ENCODE measurements at regions not wholly inside any gene's neighbourhood (a gene's known extent, or its start where the extent isn't known, plus 50 kb on each side); places are given as distances from the start of the nearest gene placed in this dataset.

DNA sequence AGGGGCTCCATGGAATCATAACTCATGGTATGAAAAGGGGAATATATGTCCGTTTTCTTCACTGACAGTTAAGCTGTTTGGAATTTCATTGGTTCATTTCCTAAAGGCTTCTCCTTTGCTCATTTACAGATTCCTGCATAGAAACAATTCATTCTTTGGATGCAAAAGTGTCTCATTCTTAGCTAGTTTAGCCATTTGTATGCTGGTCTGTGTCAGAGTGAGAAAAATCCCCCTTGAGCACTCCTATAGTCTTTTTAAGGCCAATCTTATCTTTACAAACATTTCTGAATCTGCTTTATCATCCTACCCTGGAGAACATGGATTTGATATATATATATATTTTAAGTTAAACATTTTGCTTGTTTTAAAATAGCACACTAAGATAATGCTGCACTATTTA, 1260.9 kb upstream of the NRXN1 start:
- no peaks in the 10 kb centered on the region for H3K4me1 Mint-ChIP-seq (ENCODE audit: insufficient read depth, unreplicated experiment)
- ChIA-PET POLR2A (no interaction called here), CTCF (no interaction called here)
- H3K27ac Mint-ChIP-seq (ENCODE audit: low read depth, unreplicated experiment) = no peak overlapping the region
- no peaks in the 10 kb centered on the region for H3K27me3 Mint-ChIP-seq (ENCODE audit: insufficient read depth, unreplicated experiment)
- H3K4me3 Mint-ChIP-seq (ENCODE audit: unreplicated experiment) = no peak overlapping the region
- intact Hi-C loops (cut with micrococcal nuclease) = no loop called here
- no TSS peak for BruUV-seq (replicated peaks)
- no peaks in the 10 kb centered on the region for H3K36me3 Mint-ChIP-seq (ENCODE audit: insufficient read depth, unreplicated experiment)
- TF ChIP-seq, protein P1, sequence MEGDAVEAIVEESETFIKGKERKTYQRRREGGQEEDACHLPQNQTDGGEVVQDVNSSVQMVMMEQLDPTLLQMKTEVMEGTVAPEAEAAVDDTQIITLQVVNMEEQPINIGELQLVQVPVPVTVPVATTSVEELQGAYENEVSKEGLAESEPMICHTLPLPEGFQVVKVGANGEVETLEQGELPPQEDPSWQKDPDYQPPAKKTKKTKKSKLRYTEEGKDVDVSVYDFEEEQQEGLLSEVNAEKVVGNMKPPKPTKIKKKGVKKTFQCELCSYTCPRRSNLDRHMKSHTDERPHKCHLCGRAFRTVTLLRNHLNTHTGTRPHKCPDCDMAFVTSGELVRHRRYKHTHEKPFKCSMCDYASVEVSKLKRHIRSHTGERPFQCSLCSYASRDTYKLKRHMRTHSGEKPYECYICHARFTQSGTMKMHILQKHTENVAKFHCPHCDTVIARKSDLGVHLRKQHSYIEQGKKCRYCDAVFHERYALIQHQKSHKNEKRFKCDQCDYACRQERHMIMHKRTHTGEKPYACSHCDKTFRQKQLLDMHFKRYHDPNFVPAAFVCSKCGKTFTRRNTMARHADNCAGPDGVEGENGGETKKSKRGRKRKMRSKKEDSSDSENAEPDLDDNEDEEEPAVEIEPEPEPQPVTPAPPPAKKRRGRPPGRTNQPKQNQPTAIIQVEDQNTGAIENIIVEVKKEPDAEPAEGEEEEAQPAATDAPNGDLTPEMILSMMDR (IDR thresholded peaks at IDR 0.05; ENCODE audit: unreplicated experiment) = no peak
- H3K9me3 Mint-ChIP-seq (ENCODE audit: unreplicated experiment) = no peaks in the 10 kb centered on the region
- DNase-seq (ENCODE audit: unreplicated experiment) = no peak

DNA sequence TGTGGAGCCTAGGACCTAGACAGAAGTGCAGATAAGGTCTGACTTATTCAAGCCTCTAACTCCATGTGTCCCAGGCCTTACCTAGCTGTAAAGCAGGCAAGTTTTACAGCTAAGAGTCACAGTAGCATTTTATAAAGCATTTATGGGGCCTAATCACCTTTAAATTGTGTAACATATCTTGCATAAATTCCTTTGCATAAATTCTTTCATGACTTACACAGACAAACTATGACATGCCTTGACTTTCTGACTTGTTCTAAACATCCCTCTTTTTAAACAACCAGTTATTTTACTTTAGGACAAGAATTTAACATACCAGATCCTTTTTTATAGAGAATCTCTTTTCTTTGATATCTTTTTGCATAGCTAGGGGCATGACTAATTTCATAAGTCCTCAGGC, 1257.8 kb upstream of the NRXN1 start:
- ChIA-PET POLR2A (no interaction called here), CTCF (interaction anchor here (0.6 kb wide), 1 partner anchor 219 kb away, joined by 3 read pairs; no protein-coding TSS in a partner anchor)
- intact Hi-C loops (cut with micrococcal nuclease) = no loop called here
- TF ChIP-seq, protein P1 (IDR thresholded peaks at IDR 0.05; ENCODE audit: unreplicated experiment) = no peak
- H3K27me3 Mint-ChIP-seq (ENCODE audit: insufficient read depth, unreplicated experiment) = no peaks in the 10 kb centered on the region
- H3K27ac Mint-ChIP-seq (ENCODE audit: low read depth, unreplicated experiment) = no peak overlapping the region
- no TSS peak for BruUV-seq (replicated peaks)
- no peak for DNase-seq (ENCODE audit: unreplicated experiment)
- H3K36me3 Mint-ChIP-seq (ENCODE audit: insufficient read depth, unreplicated experiment) = no peaks in the 10 kb centered on the region
- no peaks in the 10 kb centered on the region for H3K4me1 Mint-ChIP-seq (ENCODE audit: insufficient read depth, unreplicated experiment)
- H3K9me3 Mint-ChIP-seq (ENCODE audit: unreplicated experiment) = no peaks in the 10 kb centered on the region
- H3K4me3 Mint-ChIP-seq (ENCODE audit: unreplicated experiment) = no peak overlapping the region

DNA sequence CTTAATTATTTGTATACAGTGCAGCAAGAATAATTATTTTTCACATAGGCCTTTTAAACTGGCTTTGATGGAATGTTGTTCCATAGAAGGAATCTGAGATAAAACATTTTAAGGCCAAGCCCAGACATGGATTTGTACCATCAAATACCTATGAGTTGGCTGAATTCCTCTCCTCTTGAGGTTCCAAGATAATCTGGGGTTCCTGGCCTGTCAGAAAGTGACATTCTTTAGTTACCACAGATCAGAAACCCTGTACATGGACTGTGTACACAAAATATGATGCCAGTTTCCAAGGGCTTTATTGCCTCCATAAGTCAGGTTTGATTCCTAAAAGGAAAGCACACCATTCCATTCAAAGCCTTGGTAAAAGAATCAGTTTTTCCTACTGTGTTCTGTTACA, 1256.7 kb upstream of the NRXN1 start:
- Mint-ChIP-seq H3K4me3 (ENCODE audit: unreplicated experiment) (no peak overlapping the region), H3K27me3 (ENCODE audit: insufficient read depth, unreplicated experiment) (no peaks in the 10 kb centered on the region), H3K4me1 (ENCODE audit: insufficient read depth, unreplicated experiment) (no peaks in the 10 kb centered on the region), H3K9me3 (ENCODE audit: unreplicated experiment) (no peaks in the 10 kb centered on the region), H3K36me3 (ENCODE audit: insufficient read depth, unreplicated experiment) (no peaks in the 10 kb centered on the region), H3K27ac (ENCODE audit: low read depth, unreplicated experiment) (no peak overlapping the region)
- intact Hi-C loops (cut with micrococcal nuclease) = no loop called here
- CTCF ChIA-PET = interaction anchor here (0.7 kb wide), 1 partner anchor 229 kb away, joined by 3 read pairs; no protein-coding TSS in a partner anchor
- no peak for DNase-seq (ENCODE audit: unreplicated experiment)
- POLR2A ChIA-PET = no interaction called here
- TF ChIP-seq, protein P1 (IDR thresholded peaks at IDR 0.05; ENCODE audit: unreplicated experiment) = no peak
- BruUV-seq (replicated peaks) = no TSS peak

DNA sequence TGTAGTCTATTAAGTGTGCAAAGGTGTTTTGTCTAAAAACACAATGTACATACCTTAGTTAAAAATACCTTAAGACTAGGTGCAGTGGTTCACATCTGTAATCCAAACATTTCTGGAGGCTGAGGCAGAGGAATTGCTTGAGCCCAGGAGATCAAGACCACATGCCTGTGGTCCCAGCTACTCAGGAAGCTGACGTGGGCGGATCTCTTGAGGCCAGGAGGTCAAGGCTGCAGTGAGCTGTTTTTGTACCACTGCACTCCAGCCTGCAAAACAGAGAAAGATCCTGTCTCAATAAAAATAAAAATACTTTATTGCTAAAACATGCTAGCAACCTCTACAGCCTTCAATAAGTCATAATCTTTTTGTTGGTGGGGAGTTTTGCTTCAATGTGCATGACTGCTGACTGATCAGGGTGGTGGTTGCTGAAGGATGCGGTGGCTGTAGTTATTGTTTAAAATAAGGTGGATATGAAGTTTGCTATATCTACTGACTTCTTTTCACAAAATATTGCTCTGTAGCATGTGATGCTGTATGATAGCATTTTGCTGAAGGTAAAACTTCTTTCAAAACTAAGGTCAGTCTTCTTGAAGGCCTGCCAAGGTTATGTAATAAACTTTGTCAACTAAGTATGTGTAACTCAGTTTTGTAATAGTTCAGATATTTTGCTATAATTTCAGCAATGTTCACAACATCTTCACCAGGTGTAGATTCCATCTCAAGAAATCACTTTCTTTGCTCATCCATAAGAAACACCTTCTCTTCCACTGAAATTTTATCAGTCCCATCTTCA, 1238.0 kb upstream of the NRXN1 start:
- peak; percentile 55 for DNase-seq (ENCODE audit: unreplicated experiment)
- POLR2A ChIA-PET = no interaction called here
- Mint-ChIP-seq H3K27ac (ENCODE audit: low read depth, unreplicated experiment) (no peak overlapping the region), H3K36me3 (ENCODE audit: insufficient read depth, unreplicated experiment) (no peaks in the 10 kb centered on the region), H3K4me1 (ENCODE audit: insufficient read depth, unreplicated experiment) (no peaks in the 10 kb centered on the region), H3K4me3 (ENCODE audit: unreplicated experiment) (no peak overlapping the region), H3K9me3 (ENCODE audit: unreplicated experiment) (no peaks in the 10 kb centered on the region), H3K27me3 (ENCODE audit: insufficient read depth, unreplicated experiment) (no peaks in the 10 kb centered on the region)
- intact Hi-C loops (cut with micrococcal nuclease) = no loop called here
- CTCF ChIA-PET = interaction anchor here (0.6 to 0.8 kb wide), 2 partner anchors 36 to 45 kb away, joined by 3 to 4 read pairs; no protein-coding TSS in a partner anchor
- no TSS peak for BruUV-seq (replicated peaks)
- TF ChIP-seq, protein P1 (IDR thresholded peaks at IDR 0.05; ENCODE audit: unreplicated experiment) = no peak
